Prostate gland (tissue), 2 donors: ENCODE measurements at regions not wholly inside any gene's neighbourhood (a gene's known extent, or its start where the extent isn't known, plus 50 kb on each side); places are given as distances from the start of the nearest gene placed in this dataset.

Source experiments
- POLR2A ChIP-seq: fragments of 450-650 bp; IDR thresholded peaks from one replicate; pipeline ENCODE4 v1.6.1; 2016; ENCODE audit warnings: antibody characterized with exemption, mild to moderate bottlenecking
- TF ChIP-seq, protein P1 (sequence below), 4 experiments: fragments of 200-600 bp in 2 of 4; fragments of 450-650 bp in 2 of 4; sonication (generic) in 2 of 4; IDR thresholded peaks; 1 replicate in 3 of 4; 2 replicates in 1 of 4; pipeline ENCODE4 v1.5.1; 2016 to 2019; ENCODE audit warnings: antibody characterized with exemption in 4 of 4, mild to moderate bottlenecking in 2 of 4, moderate library complexity in 2 of 4

GRCh38 chr11:95599959-95600586, 189.5 kb downstream of the FAM76B start:
- no peak for TF ChIP-seq POLR2A
- TF ChIP-seq, protein P1, sequence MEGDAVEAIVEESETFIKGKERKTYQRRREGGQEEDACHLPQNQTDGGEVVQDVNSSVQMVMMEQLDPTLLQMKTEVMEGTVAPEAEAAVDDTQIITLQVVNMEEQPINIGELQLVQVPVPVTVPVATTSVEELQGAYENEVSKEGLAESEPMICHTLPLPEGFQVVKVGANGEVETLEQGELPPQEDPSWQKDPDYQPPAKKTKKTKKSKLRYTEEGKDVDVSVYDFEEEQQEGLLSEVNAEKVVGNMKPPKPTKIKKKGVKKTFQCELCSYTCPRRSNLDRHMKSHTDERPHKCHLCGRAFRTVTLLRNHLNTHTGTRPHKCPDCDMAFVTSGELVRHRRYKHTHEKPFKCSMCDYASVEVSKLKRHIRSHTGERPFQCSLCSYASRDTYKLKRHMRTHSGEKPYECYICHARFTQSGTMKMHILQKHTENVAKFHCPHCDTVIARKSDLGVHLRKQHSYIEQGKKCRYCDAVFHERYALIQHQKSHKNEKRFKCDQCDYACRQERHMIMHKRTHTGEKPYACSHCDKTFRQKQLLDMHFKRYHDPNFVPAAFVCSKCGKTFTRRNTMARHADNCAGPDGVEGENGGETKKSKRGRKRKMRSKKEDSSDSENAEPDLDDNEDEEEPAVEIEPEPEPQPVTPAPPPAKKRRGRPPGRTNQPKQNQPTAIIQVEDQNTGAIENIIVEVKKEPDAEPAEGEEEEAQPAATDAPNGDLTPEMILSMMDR (IDR thresholded peaks at IDR 0.05): no peak
